ENCODE measurements at regions not wholly inside any gene's neighbourhood (a gene's known extent, or its start where the extent isn't known, plus 50 kb on each side); places are given as distances from the start of the nearest gene placed in this dataset.

DNA sequence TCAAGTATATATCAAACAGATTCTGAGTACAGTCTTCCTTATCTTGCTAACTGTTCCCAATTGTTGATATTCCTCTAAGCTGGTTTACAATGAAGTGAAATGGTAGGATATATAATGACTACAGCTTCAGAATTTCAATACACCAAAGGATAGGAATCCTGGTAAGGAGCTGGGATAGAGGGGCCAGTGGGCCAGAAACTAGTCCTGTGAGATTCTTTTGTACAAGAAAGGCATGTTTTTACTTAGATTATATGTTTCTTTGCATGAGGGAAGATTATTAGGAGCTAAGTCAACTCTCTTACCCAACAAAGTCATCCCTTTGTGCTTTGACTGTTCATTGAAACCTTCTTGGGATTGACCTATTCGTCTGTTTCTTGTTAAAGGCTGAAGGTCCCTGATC lies 435.7 kb downstream of the PLK2 start:
- H3K79me2 ChIP-seq = no peaks in the 10 kb centered on the region
- H3K27ac ChIP-seq = peak overlapping the region; percentile 20
- WGBS (ENCODE audit: low lambda C conversion rate, missing lambda C conversion rate) = 4% methylated on average over 1 of the region's 1 CpG
- H3K4me3 ChIP-seq = no peak overlapping the region
- DNase-seq (ENCODE audit: low spot score) = peak; percentile 0
- no peaks in the 10 kb centered on the region for H3K9me3 ChIP-seq (ENCODE audit: low read depth)
- no peaks in the 10 kb centered on the region for H3K4me1 ChIP-seq (ENCODE audit: insufficient read depth)
- no peaks in the 10 kb centered on the region for H3K9me2 ChIP-seq (replicated peaks; ENCODE audit: insufficient read depth)
- H3K4me2 ChIP-seq = no peak overlapping the region
- H4K20me1 ChIP-seq (ENCODE audit: insufficient read depth, poor library complexity, severe bottlenecking) = no peaks in the 10 kb centered on the region
- H3K27me3 ChIP-seq = no peaks in the 10 kb centered on the region
- no peak overlapping the region for H2AFZ ChIP-seq
- TF ChIP-seq EZH2 (IDR thresholded peaks at IDR 0.05; ENCODE audit: borderline replicate concordance) (no peak), EZH2phosphoT487 (IDR thresholded peaks at IDR 0.05; ENCODE audit: low read depth, severe bottlenecking, unreplicated experiment) (no peak)
- TF ChIP-seq, protein P1, sequence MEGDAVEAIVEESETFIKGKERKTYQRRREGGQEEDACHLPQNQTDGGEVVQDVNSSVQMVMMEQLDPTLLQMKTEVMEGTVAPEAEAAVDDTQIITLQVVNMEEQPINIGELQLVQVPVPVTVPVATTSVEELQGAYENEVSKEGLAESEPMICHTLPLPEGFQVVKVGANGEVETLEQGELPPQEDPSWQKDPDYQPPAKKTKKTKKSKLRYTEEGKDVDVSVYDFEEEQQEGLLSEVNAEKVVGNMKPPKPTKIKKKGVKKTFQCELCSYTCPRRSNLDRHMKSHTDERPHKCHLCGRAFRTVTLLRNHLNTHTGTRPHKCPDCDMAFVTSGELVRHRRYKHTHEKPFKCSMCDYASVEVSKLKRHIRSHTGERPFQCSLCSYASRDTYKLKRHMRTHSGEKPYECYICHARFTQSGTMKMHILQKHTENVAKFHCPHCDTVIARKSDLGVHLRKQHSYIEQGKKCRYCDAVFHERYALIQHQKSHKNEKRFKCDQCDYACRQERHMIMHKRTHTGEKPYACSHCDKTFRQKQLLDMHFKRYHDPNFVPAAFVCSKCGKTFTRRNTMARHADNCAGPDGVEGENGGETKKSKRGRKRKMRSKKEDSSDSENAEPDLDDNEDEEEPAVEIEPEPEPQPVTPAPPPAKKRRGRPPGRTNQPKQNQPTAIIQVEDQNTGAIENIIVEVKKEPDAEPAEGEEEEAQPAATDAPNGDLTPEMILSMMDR (IDR thresholded peaks at IDR 0.05; ENCODE audit: poor library complexity) = no peak
- no peaks in the 10 kb centered on the region for H3K36me3 ChIP-seq (replicated peaks; ENCODE audit: insufficient read depth, low read depth)

DNA sequence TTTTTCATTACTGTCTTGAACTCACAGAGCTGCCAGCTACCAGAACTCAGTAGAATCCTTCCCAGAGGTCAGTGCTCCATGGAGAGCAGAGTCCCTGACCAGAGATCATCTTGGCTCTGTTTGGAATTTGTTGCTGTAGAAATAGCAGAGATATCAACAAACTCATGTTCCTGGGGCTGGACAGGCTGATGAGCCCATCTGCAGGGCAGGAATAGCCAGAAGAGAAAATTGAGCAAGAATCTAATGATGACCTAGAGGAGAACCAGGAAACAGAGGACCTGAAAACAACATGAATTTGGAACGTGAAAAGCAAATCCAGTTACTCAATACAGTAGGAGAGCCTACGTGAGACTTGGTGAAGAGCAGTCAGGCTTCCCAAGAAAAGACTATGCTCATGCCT lies 437.8 kb downstream of the PLK2 start:
- Histone ChIP-seq H3K27ac (no peak overlapping the region), H3K4me3 (no peak overlapping the region), H3K9me2 (replicated peaks; ENCODE audit: insufficient read depth) (no peaks in the 10 kb centered on the region), H3K36me3 (replicated peaks; ENCODE audit: insufficient read depth, low read depth) (no peaks in the 10 kb centered on the region), H3K9me3 (ENCODE audit: low read depth) (no peaks in the 10 kb centered on the region), H3K4me1 (ENCODE audit: insufficient read depth) (no peaks in the 10 kb centered on the region), H3K79me2 (no peaks in the 10 kb centered on the region), H4K20me1 (ENCODE audit: insufficient read depth, poor library complexity, severe bottlenecking) (no peaks in the 10 kb centered on the region), H2AFZ (no peak overlapping the region), H3K27me3 (no peaks in the 10 kb centered on the region), H3K4me2 (no peak overlapping the region)
- WGBS (ENCODE audit: low lambda C conversion rate, missing lambda C conversion rate) = 87% methylated on average over 2 of the region's 2 CpGs
- TF ChIP-seq EZH2 (IDR thresholded peaks at IDR 0.05; ENCODE audit: borderline replicate concordance) (no peak), EZH2phosphoT487 (IDR thresholded peaks at IDR 0.05; ENCODE audit: low read depth, severe bottlenecking, unreplicated experiment) (no peak)
- TF ChIP-seq, protein P1 (IDR thresholded peaks at IDR 0.05; ENCODE audit: poor library complexity) = no peak
- DNase-seq (ENCODE audit: low spot score) = peak; percentile 30

DNA sequence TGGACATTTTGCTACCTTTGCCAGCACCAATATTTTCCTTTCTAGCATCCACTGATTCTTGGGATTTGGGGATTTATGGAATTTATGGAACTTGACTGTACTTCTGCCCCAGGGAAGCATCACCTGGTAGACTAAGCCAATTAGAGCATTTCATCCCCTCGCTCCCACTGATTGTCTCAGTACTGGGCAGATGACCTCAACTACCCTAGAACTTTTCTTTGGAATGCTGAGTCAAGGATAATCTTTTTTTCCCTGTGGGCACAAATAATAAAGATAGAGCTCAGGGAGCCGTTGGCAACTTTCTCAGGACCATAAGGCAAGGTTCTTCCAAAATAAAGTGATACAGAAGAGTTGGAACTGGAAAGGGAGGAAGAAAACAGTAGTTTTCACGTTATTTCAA lies 438.4 kb downstream of the PLK2 start:
- Histone ChIP-seq H3K27ac (no peak overlapping the region), H3K9me2 (replicated peaks; ENCODE audit: insufficient read depth) (no peaks in the 10 kb centered on the region), H3K27me3 (no peaks in the 10 kb centered on the region), H2AFZ (no peak overlapping the region), H3K36me3 (replicated peaks; ENCODE audit: insufficient read depth, low read depth) (no peaks in the 10 kb centered on the region), H3K4me2 (no peak overlapping the region), H3K9me3 (ENCODE audit: low read depth) (no peaks in the 10 kb centered on the region), H3K4me3 (no peak overlapping the region), H3K79me2 (no peaks in the 10 kb centered on the region), H4K20me1 (ENCODE audit: insufficient read depth, poor library complexity, severe bottlenecking) (no peaks in the 10 kb centered on the region), H3K4me1 (ENCODE audit: insufficient read depth) (no peaks in the 10 kb centered on the region)
- 83% methylated on average over 3 of the region's 3 CpGs for WGBS (ENCODE audit: low lambda C conversion rate, missing lambda C conversion rate)
- TF ChIP-seq EZH2 (IDR thresholded peaks at IDR 0.05; ENCODE audit: borderline replicate concordance) (no peak), EZH2phosphoT487 (IDR thresholded peaks at IDR 0.05; ENCODE audit: low read depth, severe bottlenecking, unreplicated experiment) (no peak)
- TF ChIP-seq, protein P1 (IDR thresholded peaks at IDR 0.05; ENCODE audit: poor library complexity) = no peak
- DNase-seq (ENCODE audit: low spot score) = no peak

DNA sequence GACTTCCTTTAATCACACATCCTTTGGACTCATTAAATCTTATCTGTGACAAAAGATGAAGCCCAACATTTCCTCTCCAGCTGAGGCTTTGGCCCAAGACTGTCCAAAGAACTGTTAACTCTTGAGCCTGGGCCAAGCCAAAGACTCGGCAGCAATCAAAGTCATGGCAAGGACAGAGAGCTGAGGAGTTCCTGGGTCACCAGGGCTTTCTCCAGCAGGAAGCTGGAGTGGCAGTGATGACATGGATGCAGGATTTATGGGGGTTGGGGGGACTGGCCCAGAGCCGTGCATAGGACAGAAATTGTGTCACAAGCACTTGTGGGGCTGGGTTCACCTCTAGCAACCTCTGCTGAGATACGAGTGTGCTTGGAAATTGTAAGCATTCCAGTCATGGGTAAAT lies 440.3 kb downstream of the PLK2 start:
- TF ChIP-seq, protein P1 (IDR thresholded peaks at IDR 0.05; ENCODE audit: poor library complexity) = no peak
- TF ChIP-seq EZH2phosphoT487 (IDR thresholded peaks at IDR 0.05; ENCODE audit: low read depth, severe bottlenecking, unreplicated experiment) (no peak), EZH2 (IDR thresholded peaks at IDR 0.05; ENCODE audit: borderline replicate concordance) (no peak)
- no peaks in the 10 kb centered on the region for H3K4me1 ChIP-seq (ENCODE audit: insufficient read depth)
- no peaks in the 10 kb centered on the region for H3K79me2 ChIP-seq
- 75% methylated on average over 3 of the region's 3 CpGs for WGBS (ENCODE audit: low lambda C conversion rate, missing lambda C conversion rate)
- H3K27me3 ChIP-seq = no peaks in the 10 kb centered on the region
- DNase-seq (ENCODE audit: low spot score) = peak; percentile 4
- no peaks in the 10 kb centered on the region for H3K36me3 ChIP-seq (replicated peaks; ENCODE audit: insufficient read depth, low read depth)
- H2AFZ ChIP-seq = no peak overlapping the region
- no peak overlapping the region for H3K4me2 ChIP-seq
- no peaks in the 10 kb centered on the region for H3K9me2 ChIP-seq (replicated peaks; ENCODE audit: insufficient read depth)
- H3K27ac ChIP-seq = no peak overlapping the region
- no peaks in the 10 kb centered on the region for H4K20me1 ChIP-seq (ENCODE audit: insufficient read depth, poor library complexity, severe bottlenecking)
- H3K4me3 ChIP-seq = no peak overlapping the region
- no peaks in the 10 kb centered on the region for H3K9me3 ChIP-seq (ENCODE audit: low read depth)

Data from hepatocyte (in vitro differentiated cells).